ENCODE measurements at regions not wholly inside any gene's neighbourhood (a gene's known extent, or its start where the extent isn't known, plus 50 kb on each side); places are given as distances from the start of the nearest gene placed in this dataset.

DNA sequence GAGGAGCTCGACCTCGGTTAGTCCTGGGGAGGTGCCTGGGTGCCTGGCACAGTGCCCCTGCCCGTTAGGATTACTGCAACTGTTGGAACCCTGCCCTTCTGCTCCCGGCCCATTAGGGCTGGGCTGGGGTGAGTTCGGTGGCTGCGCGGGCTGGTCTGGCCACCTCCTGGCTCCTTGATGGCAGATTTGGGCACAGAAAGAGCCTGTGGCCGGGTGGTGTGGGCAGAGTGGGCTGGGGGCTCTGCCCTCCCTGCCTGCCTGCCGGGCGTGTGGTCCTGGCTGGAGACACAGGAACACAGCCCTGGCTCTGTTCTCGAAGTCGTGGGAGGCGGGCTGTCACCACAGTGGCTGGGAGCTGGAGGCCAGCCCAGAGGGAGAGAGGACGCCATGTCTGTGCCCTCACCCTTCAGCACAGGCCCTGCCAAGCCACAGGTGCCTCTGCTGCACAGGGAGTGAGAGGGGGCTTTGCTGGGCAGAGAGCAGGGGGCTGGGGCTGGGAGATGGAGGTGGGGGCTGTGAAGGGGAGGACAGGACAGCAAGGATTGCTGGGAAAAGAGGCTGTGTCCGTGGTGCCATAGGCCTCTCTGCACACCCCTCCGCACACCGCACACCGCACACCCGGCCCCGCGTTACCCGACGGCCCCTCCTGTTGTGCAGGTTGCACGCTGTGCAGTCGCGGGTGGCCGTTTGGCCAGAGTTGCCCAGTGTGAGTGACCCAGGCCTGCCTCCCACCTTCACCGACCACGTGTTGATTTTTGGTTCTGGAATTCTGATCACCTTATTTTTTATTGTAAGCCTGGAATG lies 236.6 kb upstream of the GSE1 start:
- H3K4me3 ChIP-seq = no peak overlapping the region
- H3K9ac ChIP-seq (ENCODE audit: insufficient read depth in 1 of 2, low read length in 2 of 2) = no peak overlapping the region
- H3K27me3 ChIP-seq (ENCODE audit: control insufficient read depth in 3 of 3, insufficient read depth in 3 of 3, low read length in 2 of 3) = no peaks in the 10 kb centered on the region
- WGBS, 2 donors = 70 to 84% methylated on average over 29 of the region's 29 CpGs
- H3K36me3 ChIP-seq (ENCODE audit: control insufficient read depth in 4 of 4, insufficient read depth in 4 of 4, low read length in 4 of 4) = peaks cover 0 to 2% (median 0%) of the 10 kb centered on the region in 4 donors
- H3K9me3 ChIP-seq (ENCODE audit: control insufficient read depth in 4 of 4, insufficient read depth in 3 of 4, low read length in 3 of 4) = no peaks in the 10 kb centered on the region
- TF ChIP-seq, protein P1, sequence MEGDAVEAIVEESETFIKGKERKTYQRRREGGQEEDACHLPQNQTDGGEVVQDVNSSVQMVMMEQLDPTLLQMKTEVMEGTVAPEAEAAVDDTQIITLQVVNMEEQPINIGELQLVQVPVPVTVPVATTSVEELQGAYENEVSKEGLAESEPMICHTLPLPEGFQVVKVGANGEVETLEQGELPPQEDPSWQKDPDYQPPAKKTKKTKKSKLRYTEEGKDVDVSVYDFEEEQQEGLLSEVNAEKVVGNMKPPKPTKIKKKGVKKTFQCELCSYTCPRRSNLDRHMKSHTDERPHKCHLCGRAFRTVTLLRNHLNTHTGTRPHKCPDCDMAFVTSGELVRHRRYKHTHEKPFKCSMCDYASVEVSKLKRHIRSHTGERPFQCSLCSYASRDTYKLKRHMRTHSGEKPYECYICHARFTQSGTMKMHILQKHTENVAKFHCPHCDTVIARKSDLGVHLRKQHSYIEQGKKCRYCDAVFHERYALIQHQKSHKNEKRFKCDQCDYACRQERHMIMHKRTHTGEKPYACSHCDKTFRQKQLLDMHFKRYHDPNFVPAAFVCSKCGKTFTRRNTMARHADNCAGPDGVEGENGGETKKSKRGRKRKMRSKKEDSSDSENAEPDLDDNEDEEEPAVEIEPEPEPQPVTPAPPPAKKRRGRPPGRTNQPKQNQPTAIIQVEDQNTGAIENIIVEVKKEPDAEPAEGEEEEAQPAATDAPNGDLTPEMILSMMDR (IDR thresholded peaks at IDR 0.05; ENCODE audit: control extremely low read depth, extremely low read depth) = no peak
- DNase-seq (peak in 1 of 3 donors; percentile 54), ATAC-seq (ENCODE audit: insufficient read depth, low FRiP score) (no peak)
- H3K4me1 ChIP-seq (ENCODE audit: control insufficient read depth in 5 of 5, insufficient read depth in 5 of 5, low read length in 5 of 5) = peaks cover 0 to 54% (median 13%) of the 10 kb centered on the region in 5 donors
- H3K27ac ChIP-seq (ENCODE audit: low read depth in 1 of 2, low read length in 1 of 2) = peak overlapping the region in 1 of 2 donors; percentile 25

DNA sequence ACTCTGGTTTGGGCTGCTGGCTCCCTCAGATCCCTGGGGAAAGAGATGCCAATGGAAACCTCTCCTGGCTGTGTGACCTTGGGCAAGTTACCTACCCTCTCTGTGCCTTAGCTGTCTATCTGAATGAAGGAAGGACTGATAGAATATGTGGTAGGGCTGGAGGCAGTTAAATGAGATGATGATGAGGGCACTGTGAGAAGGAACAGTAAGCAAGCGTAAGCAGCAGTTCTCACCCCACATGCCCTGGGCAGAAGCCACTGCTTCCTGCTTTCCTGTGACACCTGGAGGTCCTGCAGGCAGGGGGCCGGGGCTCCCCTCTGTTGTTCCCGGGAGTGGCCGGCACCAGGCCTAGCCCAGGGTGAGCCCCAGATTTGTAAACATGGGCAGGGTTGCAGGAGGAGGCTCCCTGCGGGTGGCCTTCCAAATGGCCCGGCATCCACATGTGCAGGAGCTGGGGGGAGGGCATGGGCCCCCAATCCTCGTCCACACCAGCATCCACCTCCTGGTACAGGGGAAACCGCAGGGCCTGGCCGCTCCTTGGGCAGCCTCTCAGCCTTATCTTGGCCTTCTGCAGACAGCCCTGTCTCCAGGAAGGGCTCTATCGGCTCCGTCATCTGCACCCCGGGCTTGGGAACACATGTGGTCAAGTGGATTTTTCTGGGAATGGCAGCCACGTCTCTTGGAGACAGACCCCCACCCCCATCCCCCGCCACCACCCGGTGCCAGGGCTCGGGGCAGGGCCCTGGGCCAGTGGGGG lies 235.6 kb upstream of the GSE1 start:
- ATAC-seq (ENCODE audit: insufficient read depth, low FRiP score) (no peak), DNase-seq (no peak)
- Histone ChIP-seq H3K36me3 (ENCODE audit: control insufficient read depth in 4 of 4, insufficient read depth in 4 of 4, low read length in 4 of 4) (peaks cover 0 to 2% (median 0%) of the 10 kb centered on the region in 4 donors), H3K9ac (ENCODE audit: insufficient read depth in 1 of 2, low read length in 2 of 2) (no peak overlapping the region), H3K9me3 (ENCODE audit: control insufficient read depth in 4 of 4, insufficient read depth in 3 of 4, low read length in 3 of 4) (no peaks in the 10 kb centered on the region), H3K4me1 (ENCODE audit: control insufficient read depth in 5 of 5, insufficient read depth in 5 of 5, low read length in 5 of 5) (peaks cover 0 to 63% (median 18%) of the 10 kb centered on the region in 5 donors), H3K4me3 (no peak overlapping the region), H3K27me3 (ENCODE audit: control insufficient read depth in 3 of 3, insufficient read depth in 3 of 3, low read length in 2 of 3) (no peaks in the 10 kb centered on the region), H3K27ac (ENCODE audit: low read depth in 1 of 2, low read length in 1 of 2) (no peak overlapping the region)
- WGBS, 2 donors = 23 to 42% methylated on average over 13 to 16 of the region's 16 CpGs
- TF ChIP-seq, protein P1 (IDR thresholded peaks at IDR 0.05; ENCODE audit: control extremely low read depth, extremely low read depth) = no peak

DNA sequence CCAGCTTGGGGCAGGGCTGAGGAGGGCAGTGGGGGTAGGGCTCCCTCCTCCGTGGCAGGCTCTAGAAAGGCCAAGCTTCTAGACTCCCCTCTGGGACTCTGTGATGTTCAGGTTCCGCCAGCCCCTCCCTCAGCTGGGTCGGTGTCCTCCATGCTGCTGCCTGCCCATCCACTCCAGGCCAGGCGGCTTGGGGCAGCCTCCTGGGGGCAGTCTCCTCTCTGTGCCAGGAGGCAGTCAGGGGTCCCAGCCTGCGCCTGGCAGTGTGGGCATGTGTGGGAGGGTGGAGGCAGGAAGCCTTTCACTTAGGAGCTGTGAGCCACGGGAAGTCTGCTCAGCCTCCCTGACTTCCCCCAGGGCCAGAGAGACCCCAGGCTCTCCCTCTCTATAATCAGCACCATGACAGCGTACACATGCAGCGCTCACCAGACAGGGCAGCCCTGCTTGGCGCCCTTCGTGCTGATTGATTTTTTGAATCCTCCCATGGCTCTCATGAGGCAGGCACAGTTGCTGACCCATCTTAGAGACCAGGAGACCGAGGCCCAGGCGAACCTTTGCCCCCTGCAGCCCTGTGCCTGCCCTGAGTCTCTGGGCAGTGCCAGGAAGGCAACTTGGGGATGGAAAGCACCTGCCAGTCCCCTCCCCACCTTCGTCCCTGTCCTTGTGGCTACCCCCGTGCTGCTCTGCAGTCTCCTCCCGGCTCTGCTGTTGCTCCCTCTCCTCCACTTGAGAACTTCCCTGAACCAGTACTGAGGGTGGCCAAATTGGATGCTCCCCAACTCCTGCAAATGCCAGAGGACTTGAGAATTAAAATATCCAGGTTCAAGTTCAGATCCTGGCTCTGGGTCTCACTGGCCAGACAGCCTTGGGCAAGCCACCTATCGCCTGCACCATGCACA lies 234.7 kb upstream of the GSE1 start:
- Histone ChIP-seq H3K9ac (ENCODE audit: insufficient read depth in 1 of 2, low read length in 2 of 2) (no peak overlapping the region), H3K27ac (ENCODE audit: low read depth in 1 of 2, low read length in 1 of 2) (no peak overlapping the region), H3K4me3 (no peak overlapping the region), H3K4me1 (ENCODE audit: control insufficient read depth in 5 of 5, insufficient read depth in 5 of 5, low read length in 5 of 5) (peaks cover 0 to 64% (median 21%) of the 10 kb centered on the region in 5 donors), H3K9me3 (ENCODE audit: control insufficient read depth in 4 of 4, insufficient read depth in 3 of 4, low read length in 3 of 4) (no peaks in the 10 kb centered on the region), H3K36me3 (ENCODE audit: control insufficient read depth in 4 of 4, insufficient read depth in 4 of 4, low read length in 4 of 4) (peaks cover 0 to 6% (median 0%) of the 10 kb centered on the region in 4 donors), H3K27me3 (ENCODE audit: control insufficient read depth in 3 of 3, insufficient read depth in 3 of 3, low read length in 2 of 3) (no peaks in the 10 kb centered on the region)
- no peak for DNase-seq
- no peak for ATAC-seq (ENCODE audit: insufficient read depth, low FRiP score)
- TF ChIP-seq, protein P1 (IDR thresholded peaks at IDR 0.05; ENCODE audit: control extremely low read depth, extremely low read depth) = no peak
- WGBS, 2 donors = 66 to 72% methylated on average over 16 of the region's 16 CpGs
